H4 (cell line): ENCODE measurements at regions not wholly inside any gene's neighbourhood (a gene's known extent, or its start where the extent isn't known, plus 50 kb on each side); places are given as distances from the start of the nearest gene placed in this dataset.

Experiments
- DNase-seq: peaks from one replicate; pipeline ENCODE4 v3.0.0-alpha.2; 2015; ENCODE audit warnings: low spot score

DNA sequence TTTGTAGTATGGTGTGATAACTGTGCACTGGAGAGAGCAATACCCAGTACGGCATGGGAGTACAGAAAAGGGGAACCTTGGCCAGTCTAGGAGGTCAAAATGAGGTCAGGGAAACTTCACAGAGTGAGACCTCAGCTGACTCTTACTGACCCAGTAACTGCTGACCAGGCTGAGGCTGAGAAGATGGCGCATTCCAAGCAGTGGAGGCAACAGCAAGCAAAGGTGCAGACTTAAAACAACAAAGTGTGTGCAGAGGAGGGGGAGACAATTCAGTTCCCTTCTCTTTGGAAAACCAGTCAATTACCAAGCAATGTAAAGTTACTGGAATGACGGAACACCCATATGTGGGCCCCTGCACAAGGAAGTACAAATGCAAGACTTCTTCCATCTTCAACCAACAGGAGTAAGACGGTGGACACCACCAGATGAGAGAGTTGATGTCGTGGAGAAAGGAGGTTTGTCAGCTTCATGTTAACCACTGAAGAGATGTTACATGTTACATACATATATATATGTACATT is 54.6 kb upstream of the PRDX6 start:
- DNase-seq, result no peak

DNA sequence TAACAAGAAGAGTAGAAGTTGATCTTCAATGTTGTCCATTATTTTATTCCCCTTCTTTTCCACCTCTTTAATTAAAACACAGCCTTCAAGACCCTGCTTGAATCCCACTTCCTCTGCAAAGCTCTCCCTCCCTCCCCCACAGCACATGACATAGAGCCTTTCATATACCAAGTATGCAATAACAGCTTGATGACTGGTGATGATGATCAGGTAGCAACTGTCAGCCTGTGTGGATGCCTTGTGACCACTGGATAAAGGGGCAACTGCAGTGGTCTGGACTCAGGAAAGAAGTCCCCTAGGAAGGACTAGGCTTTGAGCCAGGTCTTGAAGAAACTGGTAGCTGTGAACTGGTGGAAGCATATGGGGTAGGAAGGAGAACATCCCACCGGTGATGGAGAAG is 53.8 kb upstream of the PRDX6 start:
- no peak for DNase-seq

DNA sequence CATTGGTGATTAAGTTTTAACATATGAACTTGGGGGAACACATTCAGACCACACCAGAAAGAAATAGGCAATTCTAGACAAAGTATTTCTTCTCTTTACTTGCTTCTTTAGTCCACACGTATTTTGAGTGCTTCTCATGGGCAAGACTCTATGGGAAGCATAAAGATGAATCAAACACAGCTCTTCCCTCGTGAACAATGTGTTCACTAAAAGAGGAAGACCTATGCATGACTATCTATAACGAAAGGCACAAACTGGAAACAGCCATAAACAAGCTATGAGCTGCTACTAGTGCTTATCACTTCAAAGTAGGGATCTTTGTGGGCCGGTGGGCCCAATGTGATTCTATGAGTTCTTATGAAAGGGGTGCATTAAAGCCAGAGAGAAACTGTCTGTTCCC is 53.0 kb upstream of the PRDX6 start:
- DNase-seq, result no peak

DNA sequence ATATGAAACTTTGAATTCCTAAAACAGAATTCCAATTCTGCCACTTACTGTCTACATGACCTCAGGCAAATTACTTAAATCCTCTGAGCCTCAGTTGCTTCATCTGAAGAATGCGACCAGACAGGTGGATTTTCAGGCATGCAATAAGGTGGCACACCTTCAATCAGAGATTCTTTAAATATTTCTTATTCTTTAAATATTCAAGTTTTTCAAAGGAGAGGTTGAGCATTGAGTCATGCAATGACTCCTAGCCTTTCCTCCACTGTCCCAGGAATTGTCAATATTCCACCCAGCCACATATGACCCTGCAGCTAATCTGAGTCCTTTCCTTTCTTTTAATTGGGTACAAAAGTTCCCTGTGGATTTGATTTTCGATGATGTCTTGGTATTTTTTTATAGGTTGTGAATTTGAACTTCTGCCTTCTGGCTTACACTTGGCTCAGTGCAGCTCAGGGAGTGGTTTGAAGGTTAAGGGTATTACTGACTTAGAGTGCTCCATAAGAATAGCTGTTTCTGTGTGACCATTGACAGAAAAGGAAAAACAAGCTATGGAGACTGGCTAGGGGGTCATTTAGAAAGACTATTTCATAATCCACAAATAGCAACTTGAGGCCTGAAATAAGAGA is 52.2 kb upstream of the PRDX6 start:
- no peak for DNase-seq

DNA sequence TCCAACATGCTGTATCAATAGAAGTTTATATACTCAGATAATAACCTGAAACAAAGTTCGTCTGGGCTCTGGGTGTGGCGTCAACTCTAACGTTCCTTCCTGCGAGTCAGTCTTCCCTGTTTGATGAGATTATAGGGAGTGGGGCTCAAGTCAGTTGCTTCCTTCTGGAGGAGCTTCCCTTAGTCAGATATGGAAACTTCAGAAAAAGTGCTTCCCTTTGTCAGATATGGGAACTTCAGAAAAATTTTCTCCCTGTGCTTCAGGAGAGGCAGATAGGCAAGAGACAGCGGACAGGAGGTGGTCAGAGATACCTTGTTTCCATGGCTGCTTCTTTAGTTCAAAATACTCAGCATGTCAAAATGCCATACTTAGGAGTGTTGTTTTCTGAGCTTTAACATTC is 51.1 kb upstream of the PRDX6 start:
- DNase-seq, result no peak

DNA sequence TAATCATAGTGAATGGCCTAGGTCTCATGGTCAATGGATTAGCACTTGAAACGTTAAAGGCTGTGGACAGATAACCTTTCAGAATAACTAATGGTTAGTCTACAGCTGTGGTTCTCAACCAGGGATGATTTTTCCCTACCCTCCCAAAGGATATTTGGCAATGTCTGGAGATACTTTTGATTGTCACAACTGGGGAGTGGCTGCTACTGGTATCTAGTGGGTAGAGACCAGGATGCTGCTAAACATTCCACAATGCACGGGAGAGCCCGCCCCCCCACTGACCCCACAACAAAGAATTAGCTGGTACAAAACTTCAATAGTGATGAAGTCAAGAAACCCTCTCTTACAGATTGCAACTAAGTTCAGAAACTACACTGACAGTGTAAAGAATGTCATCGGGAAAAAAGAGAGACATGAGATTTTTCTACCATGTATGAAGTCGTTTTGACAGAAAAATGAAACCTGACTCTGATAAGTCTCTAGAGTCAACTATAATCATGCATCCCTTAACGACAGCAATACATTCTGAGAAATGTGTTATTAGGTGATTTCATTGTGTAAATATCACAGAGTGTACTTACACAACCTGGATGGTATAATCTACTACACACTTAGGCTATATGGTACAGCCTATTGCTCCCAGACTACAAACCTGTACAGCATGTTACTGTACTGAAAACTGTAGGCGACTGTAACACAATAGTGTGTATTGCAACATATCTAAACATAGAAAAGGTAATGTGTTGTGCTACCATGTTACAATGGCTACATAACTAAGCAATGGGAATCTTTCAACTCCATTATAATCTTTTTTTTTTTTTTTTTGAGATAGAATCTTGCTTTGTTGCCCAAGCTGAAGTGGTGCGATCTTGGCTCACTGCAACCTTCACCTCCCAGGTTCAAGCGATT is 49.7 kb upstream of the PRDX6 start:
- no peak for DNase-seq
